K562 (cell line): ENCODE measurements at regions not wholly inside any gene's neighbourhood (a gene's known extent, or its start where the extent isn't known, plus 50 kb on each side); places are given as distances from the start of the nearest gene placed in this dataset.
"Not testable (repeated sequence)": the region's sequence is repeated elsewhere in the genome, so short reads cannot be mapped to it uniquely, and the experiment has no call there.

Source experiments
- ATF2 ChIP-seq: sonication (generic); formaldehyde crosslinking; IDR thresholded peaks from 2 replicates; pipeline ENCODE4 v1.8.1; 2022; ENCODE audit warnings: missing genetic modification reagents
- BRCA1 ChIP-seq, 2 experiments: fragments of 450-650 bp in 1 of 2; sonication (generic) in 1 of 2; formaldehyde crosslinking in 1 of 2; IDR thresholded peaks; 2 replicates each; pipeline versions ENCODE4 v1.5.0 to v1.6.1; 2017 to 2020; ENCODE audit warnings: mild to moderate bottlenecking in 1 of 2, missing genetic modification reagents in 1 of 2
- ELK1 ChIP-seq: sonication (generic); formaldehyde crosslinking; IDR thresholded peaks from 2 replicates; pipeline ENCODE4 v1.8.1; 2022; ENCODE audit warnings: missing genetic modification reagents
- RNF2 ChIP-seq: sonication (generic); IDR thresholded peaks from 2 replicates; pipeline ENCODE4 v1.6.1; 2016
- TCF7L2 ChIP-seq: fragments of 150-350 bp; IDR thresholded peaks from 2 replicates; pipeline ENCODE4 v1.6.1; 2016; ENCODE audit warnings: low read depth, mild to moderate bottlenecking, low read length, moderate library complexity

DNA sequence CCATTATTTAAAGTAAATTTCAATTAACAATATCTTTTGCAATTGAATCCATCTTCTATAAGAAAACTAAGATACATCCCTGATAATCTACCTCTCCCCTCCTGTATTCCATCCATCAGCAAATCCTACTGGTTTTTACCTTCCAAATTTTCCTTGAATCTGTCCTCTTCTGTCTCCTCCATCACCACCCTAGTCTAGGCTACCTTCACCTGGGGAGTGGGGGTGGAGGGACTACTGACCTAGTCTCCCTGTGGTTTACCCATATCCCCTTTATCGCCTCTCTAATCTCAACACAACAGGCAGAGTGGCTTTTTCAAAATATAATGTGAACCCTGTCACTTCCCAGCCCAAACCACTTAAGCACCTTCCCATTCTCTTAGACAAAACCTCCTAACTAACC lies 327.8 kb downstream of the FAM72C start:
- not testable (repeated sequence) for TF ChIP-seq ELK1 (CRISPR knock-in tag); RNF2; BRCA1 (IDR thresholded peaks at IDR 0.05); BRCA1 (CRISPR knock-in tag; IDR thresholded peaks at IDR 0.05); TCF7L2; ATF2 (CRISPR knock-in tag)
